Muscle of leg (tissue), 3 donors: ENCODE measurements at regions not wholly inside any gene's neighbourhood (a gene's known extent, or its start where the extent isn't known, plus 50 kb on each side); places are given as distances from the start of the nearest gene placed in this dataset.

Experiments used
- DNase-seq: peaks from one replicate; pipeline ENCODE4 v3.0.0; 2013
- H3K27ac ChIP-seq: one replicate; pipeline ENCODE4 v1.5.1; 2013; ENCODE audit warnings: mild to moderate bottlenecking, low read length, control low read depth
- H3K27me3 ChIP-seq: one replicate; pipeline ENCODE4 v1.6.1; 2013; ENCODE audit warnings: low read length; ENCODE audit not compliant: control insufficient read depth, insufficient read depth
- H3K36me3 ChIP-seq: one replicate; pipeline ENCODE4 v1.6.1; 2013; ENCODE audit warnings: low read length; ENCODE audit not compliant: control insufficient read depth, insufficient read depth
- H3K4me1 ChIP-seq: one replicate; pipeline ENCODE4 v1.6.1; 2013; ENCODE audit warnings: low read length; ENCODE audit not compliant: control insufficient read depth, insufficient read depth
- H3K4me3 ChIP-seq: one replicate; pipeline ENCODE4 v1.5.1; 2013; ENCODE audit warnings: low read length, control low read depth
- H3K9me3 ChIP-seq: replicated peaks from 2 replicates; pipeline ENCODE4 v1.6.1; 2013; ENCODE audit warnings: low read depth, low read length; ENCODE audit not compliant: control insufficient read depth
- WGBS: methylation state at CpG from one replicate; pipeline ENCODE4 v1.1.5; 2013; ENCODE audit warnings: missing lambda C conversion rate; ENCODE audit not compliant: insufficient coverage; 5-methylcytosine and 5-hydroxymethylcytosine counted together

- WGBS = 71% methylated on average over 7 of the region's 10 CpGs
- Histone ChIP-seq H3K27ac (no peak overlapping the region), H3K9me3 (no peaks in the 10 kb centered on the region), H3K4me3 (no peak overlapping the region), H3K36me3 (no peaks in the 10 kb centered on the region), H3K4me1 (peaks cover 57% of the 10 kb centered on the region), H3K27me3 (peaks cover 2% of the 10 kb centered on the region)
- DNase-seq = peak; percentile 45
These were observed 109.9 kb downstream of the COPS8 start for GRCh38 chr2:237195396-237196120.

DNA sequence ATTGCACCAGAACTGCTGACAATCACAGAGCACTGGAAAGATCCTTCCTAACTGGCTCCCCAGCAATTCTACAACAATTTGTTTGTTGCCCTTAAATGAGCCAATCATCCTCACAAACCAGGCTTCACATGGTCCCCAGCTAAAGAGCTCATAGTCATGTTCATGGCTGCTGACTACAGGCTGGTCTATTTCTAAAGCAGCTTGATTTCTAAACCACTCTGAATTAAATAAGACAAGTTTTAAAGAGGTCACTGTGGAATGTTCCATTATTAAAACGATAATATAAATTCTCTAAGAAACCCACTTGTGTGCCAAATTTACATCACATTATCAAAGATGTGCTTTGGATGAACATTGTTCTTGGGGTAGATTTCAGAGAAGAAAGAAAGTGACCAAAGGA is 110.7 kb downstream of the COPS8 start:
- Histone ChIP-seq H3K4me1 (peaks cover 51% of the 10 kb centered on the region), H3K27me3 (peaks cover 2% of the 10 kb centered on the region), H3K4me3 (no peak overlapping the region), H3K9me3 (no peaks in the 10 kb centered on the region), H3K27ac (no peak overlapping the region), H3K36me3 (no peaks in the 10 kb centered on the region)
- WGBS = no CpG with 5 or more reads among the region's 1 CpG
- no peak for DNase-seq

DNA sequence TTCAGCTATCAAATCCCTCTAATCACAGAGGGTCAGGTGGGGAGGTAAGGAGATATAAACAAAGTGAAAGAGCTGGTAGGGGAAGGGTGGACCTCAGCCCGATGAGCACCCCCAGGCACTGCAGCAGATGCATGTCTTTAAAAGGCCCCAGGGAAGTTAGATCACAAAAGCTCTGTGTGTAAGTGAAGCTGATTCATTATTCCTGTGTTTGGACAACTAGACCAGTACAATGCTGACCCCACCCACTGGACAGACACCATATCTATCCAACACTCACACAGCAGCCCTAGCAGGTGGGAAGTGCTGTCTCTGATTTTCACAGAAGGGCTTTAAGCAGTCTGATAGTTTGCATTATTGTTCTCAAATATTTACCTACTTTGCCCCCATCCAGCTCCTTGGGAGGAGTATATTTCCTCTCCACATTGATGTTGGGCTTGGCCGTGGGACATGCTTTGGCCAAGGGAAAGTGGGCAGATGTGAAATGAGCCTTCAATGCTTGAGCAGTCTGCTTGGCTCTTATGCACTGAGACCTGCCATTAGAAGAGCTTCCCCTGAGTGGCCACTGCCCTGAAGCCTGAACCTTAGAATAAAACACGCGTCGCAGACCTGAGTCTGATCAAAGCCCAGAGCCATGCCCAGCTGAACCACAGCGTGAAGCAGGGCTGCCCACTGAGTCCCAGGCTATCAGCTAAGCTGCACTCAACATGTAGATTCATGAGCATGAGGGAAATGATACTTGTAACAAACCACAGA is 111.4 kb downstream of the COPS8 start:
- Histone ChIP-seq H3K4me3 (no peak overlapping the region), H3K27me3 (peaks cover 2% of the 10 kb centered on the region), H3K27ac (no peak overlapping the region), H3K36me3 (no peaks in the 10 kb centered on the region), H3K4me1 (peaks cover 52% of the 10 kb centered on the region), H3K9me3 (no peaks in the 10 kb centered on the region)
- 95% methylated on average over 4 of the region's 6 CpGs for WGBS
- DNase-seq = peak; percentile 52

DNA sequence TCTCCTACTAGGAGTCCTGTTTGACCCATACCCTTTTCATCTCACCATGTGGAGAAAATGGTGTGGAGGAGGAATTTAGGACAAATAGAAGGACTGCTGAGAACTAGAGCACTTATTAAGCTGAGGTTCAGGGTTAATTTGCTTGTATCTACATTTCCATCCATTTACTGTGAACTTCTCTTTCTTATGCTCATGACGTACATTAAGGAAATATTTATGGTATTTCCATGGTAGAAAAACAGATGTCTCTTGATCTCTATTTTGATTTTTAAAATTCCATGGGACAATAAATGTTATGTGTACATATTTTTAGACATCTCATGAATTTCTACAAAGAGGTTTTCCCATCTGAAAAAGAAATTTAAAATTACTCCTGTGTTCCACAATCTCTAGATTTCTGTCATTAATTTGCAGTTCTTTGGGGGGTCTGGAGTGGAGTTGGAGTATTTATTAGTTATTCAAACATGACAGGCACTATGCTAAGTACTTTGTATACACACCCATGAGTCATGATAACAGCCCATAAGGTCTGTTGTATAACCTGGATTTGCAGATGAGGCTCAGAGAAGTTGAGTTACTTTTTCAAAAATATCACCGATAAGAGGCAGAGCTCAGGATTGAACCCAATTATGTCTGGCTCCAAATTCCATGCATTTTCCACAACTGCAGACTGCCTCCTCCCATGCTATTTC is 112.6 kb downstream of the COPS8 start:
- Histone ChIP-seq H3K4me3 (no peak overlapping the region), H3K27me3 (peaks cover 2% of the 10 kb centered on the region), H3K36me3 (no peaks in the 10 kb centered on the region), H3K27ac (peak overlapping the region; percentile 68), H3K9me3 (no peaks in the 10 kb centered on the region), H3K4me1 (peaks cover 50% of the 10 kb centered on the region)
- DNase-seq = peak; percentile 80
- WGBS = 40% methylated on average over 1 of the region's 2 CpGs

- Histone ChIP-seq H3K27ac (peak overlapping the region; percentile 68), H3K4me3 (no peak overlapping the region), H3K4me1 (peaks cover 48% of the 10 kb centered on the region), H3K36me3 (no peaks in the 10 kb centered on the region), H3K27me3 (peaks cover 2% of the 10 kb centered on the region), H3K9me3 (no peaks in the 10 kb centered on the region)
- no peak for DNase-seq
- WGBS = no CpG with 5 or more reads among the region's 1 CpG
These were observed 113.4 kb downstream of the COPS8 start for GRCh38 chr2:237199082-237199481.

- H3K27ac ChIP-seq = no peak overlapping the region
- peaks cover 44% of the 10 kb centered on the region for H3K4me1 ChIP-seq
- DNase-seq = no peak
These were observed 113.9 kb downstream of the COPS8 start for GRCh38 chr2:237199577-237199976.

GRCh38 chr2:237200462-237200861 is 114.8 kb downstream of the COPS8 start:
- DNase-seq = no peak
- H3K27ac ChIP-seq = no peak overlapping the region
- no peaks in the 10 kb centered on the region for H3K9me3 ChIP-seq
- peaks cover 45% of the 10 kb centered on the region for H3K4me1 ChIP-seq
- WGBS = 98% methylated on average over 7 of the region's 7 CpGs
- H3K27me3 ChIP-seq = peaks cover 2% of the 10 kb centered on the region
- H3K36me3 ChIP-seq = no peaks in the 10 kb centered on the region
- H3K4me3 ChIP-seq = no peak overlapping the region

More at GRCh38 chr2:237199577-237199976, 113.9 kb downstream of the COPS8 start:
- WGBS = 79% methylated on average over 2 of the region's 2 CpGs
- Histone ChIP-seq H3K36me3 (no peaks in the 10 kb centered on the region), H3K9me3 (no peaks in the 10 kb centered on the region), H3K4me3 (no peak overlapping the region), H3K27me3 (peaks cover 2% of the 10 kb centered on the region)

- WGBS = 25% methylated on average over 4 of the region's 14 CpGs
- no peak overlapping the region for H3K4me3 ChIP-seq
- no peaks in the 10 kb centered on the region for H3K9me3 ChIP-seq
- peaks cover 2% of the 10 kb centered on the region for H3K27me3 ChIP-seq
- no peak for DNase-seq
- peaks cover 43% of the 10 kb centered on the region for H3K4me1 ChIP-seq
- no peaks in the 10 kb centered on the region for H3K36me3 ChIP-seq
- no peak overlapping the region for H3K27ac ChIP-seq
These were observed 116.0 kb downstream of the COPS8 start for GRCh38 chr2:237201461-237202287.

- Histone ChIP-seq H3K36me3 (no peaks in the 10 kb centered on the region), H3K27me3 (peaks cover 2% of the 10 kb centered on the region), H3K27ac (no peak overlapping the region), H3K4me1 (peaks cover 40% of the 10 kb centered on the region), H3K9me3 (no peaks in the 10 kb centered on the region), H3K4me3 (no peak overlapping the region)
- DNase-seq = peak; percentile 51
- 70% methylated on average over 10 of the region's 13 CpGs for WGBS
These were observed 116.8 kb downstream of the COPS8 start for GRCh38 chr2:237202288-237203030.
